HL-60 (cell line): ENCODE measurements at regions not wholly inside any gene's neighbourhood (a gene's known extent, or its start where the extent isn't known, plus 50 kb on each side); places are given as distances from the start of the nearest gene placed in this dataset.

Experiments
- GABPA ChIP-seq: IDR thresholded peaks from 2 replicates; pipeline ENCODE4 v1.6.1; 2012; ENCODE audit warnings: low read depth
- POLR2AphosphoS5 ChIP-seq: IDR thresholded peaks from 2 replicates; pipeline ENCODE4 v1.6.1; 2012; ENCODE audit warnings: low read depth
- SPI1 ChIP-seq: IDR thresholded peaks from 2 replicates; pipeline ENCODE4 v1.6.1; 2012; ENCODE audit warnings: low read depth, mild to moderate bottlenecking, borderline replicate concordance
- TF ChIP-seq, protein P1 (sequence below): IDR thresholded peaks from one replicate; pipeline ENCODE4 v1.5.1; 2011; ENCODE audit warnings: low read length, control low read depth, inconsistent platforms; ENCODE audit not compliant: insufficient read depth
- TF ChIP-seq, protein P2 (sequence below): IDR thresholded peaks from 2 replicates; pipeline ENCODE4 v1.6.1; 2012; ENCODE audit warnings: low read depth; ENCODE audit not compliant: insufficient replicate concordance

GRCh38 chr1:112328600-112328999 is 67.4 kb upstream of the CTTNBP2NL start:
- TF ChIP-seq, protein P1, sequence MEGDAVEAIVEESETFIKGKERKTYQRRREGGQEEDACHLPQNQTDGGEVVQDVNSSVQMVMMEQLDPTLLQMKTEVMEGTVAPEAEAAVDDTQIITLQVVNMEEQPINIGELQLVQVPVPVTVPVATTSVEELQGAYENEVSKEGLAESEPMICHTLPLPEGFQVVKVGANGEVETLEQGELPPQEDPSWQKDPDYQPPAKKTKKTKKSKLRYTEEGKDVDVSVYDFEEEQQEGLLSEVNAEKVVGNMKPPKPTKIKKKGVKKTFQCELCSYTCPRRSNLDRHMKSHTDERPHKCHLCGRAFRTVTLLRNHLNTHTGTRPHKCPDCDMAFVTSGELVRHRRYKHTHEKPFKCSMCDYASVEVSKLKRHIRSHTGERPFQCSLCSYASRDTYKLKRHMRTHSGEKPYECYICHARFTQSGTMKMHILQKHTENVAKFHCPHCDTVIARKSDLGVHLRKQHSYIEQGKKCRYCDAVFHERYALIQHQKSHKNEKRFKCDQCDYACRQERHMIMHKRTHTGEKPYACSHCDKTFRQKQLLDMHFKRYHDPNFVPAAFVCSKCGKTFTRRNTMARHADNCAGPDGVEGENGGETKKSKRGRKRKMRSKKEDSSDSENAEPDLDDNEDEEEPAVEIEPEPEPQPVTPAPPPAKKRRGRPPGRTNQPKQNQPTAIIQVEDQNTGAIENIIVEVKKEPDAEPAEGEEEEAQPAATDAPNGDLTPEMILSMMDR = no peak
- TF ChIP-seq, protein P2, sequence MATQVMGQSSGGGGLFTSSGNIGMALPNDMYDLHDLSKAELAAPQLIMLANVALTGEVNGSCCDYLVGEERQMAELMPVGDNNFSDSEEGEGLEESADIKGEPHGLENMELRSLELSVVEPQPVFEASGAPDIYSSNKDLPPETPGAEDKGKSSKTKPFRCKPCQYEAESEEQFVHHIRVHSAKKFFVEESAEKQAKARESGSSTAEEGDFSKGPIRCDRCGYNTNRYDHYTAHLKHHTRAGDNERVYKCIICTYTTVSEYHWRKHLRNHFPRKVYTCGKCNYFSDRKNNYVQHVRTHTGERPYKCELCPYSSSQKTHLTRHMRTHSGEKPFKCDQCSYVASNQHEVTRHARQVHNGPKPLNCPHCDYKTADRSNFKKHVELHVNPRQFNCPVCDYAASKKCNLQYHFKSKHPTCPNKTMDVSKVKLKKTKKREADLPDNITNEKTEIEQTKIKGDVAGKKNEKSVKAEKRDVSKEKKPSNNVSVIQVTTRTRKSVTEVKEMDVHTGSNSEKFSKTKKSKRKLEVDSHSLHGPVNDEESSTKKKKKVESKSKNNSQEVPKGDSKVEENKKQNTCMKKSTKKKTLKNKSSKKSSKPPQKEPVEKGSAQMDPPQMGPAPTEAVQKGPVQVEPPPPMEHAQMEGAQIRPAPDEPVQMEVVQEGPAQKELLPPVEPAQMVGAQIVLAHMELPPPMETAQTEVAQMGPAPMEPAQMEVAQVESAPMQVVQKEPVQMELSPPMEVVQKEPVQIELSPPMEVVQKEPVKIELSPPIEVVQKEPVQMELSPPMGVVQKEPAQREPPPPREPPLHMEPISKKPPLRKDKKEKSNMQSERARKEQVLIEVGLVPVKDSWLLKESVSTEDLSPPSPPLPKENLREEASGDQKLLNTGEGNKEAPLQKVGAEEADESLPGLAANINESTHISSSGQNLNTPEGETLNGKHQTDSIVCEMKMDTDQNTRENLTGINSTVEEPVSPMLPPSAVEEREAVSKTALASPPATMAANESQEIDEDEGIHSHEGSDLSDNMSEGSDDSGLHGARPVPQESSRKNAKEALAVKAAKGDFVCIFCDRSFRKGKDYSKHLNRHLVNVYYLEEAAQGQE = no peak
- no peak for TF ChIP-seq POLR2AphosphoS5
- no peak for TF ChIP-seq GABPA
- TF ChIP-seq SPI1 = no peak
